ENCODE measurements at regions not wholly inside any gene's neighbourhood (a gene's known extent, or its start where the extent isn't known, plus 50 kb on each side); places are given as distances from the start of the nearest gene placed in this dataset.

- DNase-seq = no peak
- intact Hi-C loops (cut with DNase I) = no loop called here
- no peak overlapping the region for H3K27ac ChIP-seq
These were observed 353.2 kb upstream of the PLD5 start for GRCh38 chr1:242877743-242878142.

GRCh38 chr1:242877229-242877628, 352.7 kb upstream of the PLD5 start:
- intact Hi-C loops (cut with DNase I) = no loop called here
- 30 to 38% (median 33%) methylated on average over 2 of the region's 2 CpGs for WGBS, 3 donors
- Histone ChIP-seq H3K4me3 (no peak overlapping the region), H3K4me1 (no peaks in the 10 kb centered on the region), H3K9me3 (no peaks in the 10 kb centered on the region), H3K27ac (no peak overlapping the region), H3K36me3 (ENCODE audit: insufficient read depth in 1 of 2, low read depth in 1 of 2) (no peaks in the 10 kb centered on the region), H3K27me3 (ENCODE audit: insufficient read depth in 3 of 3, low read length in 2 of 3) (no peaks in the 10 kb centered on the region)
- TF ChIP-seq CTCF (IDR thresholded peaks at IDR 0.05) = no peak
- ATAC-seq (no peak), DNase-seq (no peak)

More at GRCh38 chr1:242877743-242878142, 353.2 kb upstream of the PLD5 start:
- Histone ChIP-seq H3K4me1 (no peaks in the 10 kb centered on the region), H3K27me3 (ENCODE audit: insufficient read depth in 3 of 3, low read length in 2 of 3) (no peaks in the 10 kb centered on the region), H3K9me3 (no peaks in the 10 kb centered on the region), H3K36me3 (ENCODE audit: insufficient read depth in 1 of 2, low read depth in 1 of 2) (no peaks in the 10 kb centered on the region), H3K4me3 (no peak overlapping the region)
- no peak for ATAC-seq
- TF ChIP-seq CTCF (IDR thresholded peaks at IDR 0.05) = no peak

- TF ChIP-seq CTCF (IDR thresholded peaks at IDR 0.05) = no peak
- no peak overlapping the region for H3K4me3 ChIP-seq
- H3K9me3 ChIP-seq = no peaks in the 10 kb centered on the region
- WGBS, 3 donors = 59 to 69% (median 68%) methylated on average over 1 of the region's 1 CpG
- DNase-seq (no peak), ATAC-seq (no peak)
- H3K27me3 ChIP-seq (ENCODE audit: insufficient read depth in 3 of 3, low read length in 2 of 3) = no peaks in the 10 kb centered on the region
- intact Hi-C loops (cut with DNase I) = no loop called here
- H3K4me1 ChIP-seq = no peaks in the 10 kb centered on the region
- no peak overlapping the region for H3K27ac ChIP-seq
- no peaks in the 10 kb centered on the region for H3K36me3 ChIP-seq (ENCODE audit: insufficient read depth in 1 of 2, low read depth in 1 of 2)
These were observed 351.5 kb upstream of the PLD5 start for GRCh38 chr1:242876030-242876429.

GRCh38 chr1:242873661-242874060, 349.2 kb upstream of the PLD5 start:
- no peak for ATAC-seq
- Histone ChIP-seq H3K4me3 (no peak overlapping the region), H3K27me3 (ENCODE audit: insufficient read depth in 3 of 3, low read length in 2 of 3) (no peaks in the 10 kb centered on the region), H3K4me1 (no peaks in the 10 kb centered on the region), H3K9me3 (no peaks in the 10 kb centered on the region), H3K27ac (no peak overlapping the region), H3K36me3 (ENCODE audit: insufficient read depth in 1 of 2, low read depth in 1 of 2) (no peaks in the 10 kb centered on the region)
- no peak for DNase-seq
- no peak for TF ChIP-seq CTCF (IDR thresholded peaks at IDR 0.05)
- WGBS, 3 donors = 30 to 55% (median 45%) methylated on average over 1 of the region's 1 CpG
- intact Hi-C loops (cut with DNase I) = no loop called here

GRCh38 chr1:242872521-242872920, 348.0 kb upstream of the PLD5 start:
- Histone ChIP-seq H3K36me3 (ENCODE audit: insufficient read depth in 1 of 2, low read depth in 1 of 2) (no peaks in the 10 kb centered on the region), H3K4me1 (no peaks in the 10 kb centered on the region), H3K27me3 (ENCODE audit: insufficient read depth in 3 of 3, low read length in 2 of 3) (no peaks in the 10 kb centered on the region), H3K4me3 (no peak overlapping the region), H3K9me3 (no peaks in the 10 kb centered on the region), H3K27ac (no peak overlapping the region)
- ATAC-seq (no peak), DNase-seq (no peak)
- WGBS, 3 donors = 79 to 89% (median 83%) methylated on average over 5 of the region's 5 CpGs
- intact Hi-C loops (cut with DNase I) = no loop called here
- no peak for TF ChIP-seq CTCF (IDR thresholded peaks at IDR 0.05)
